Natural killer cell (primary cell): ENCODE measurements at regions not wholly inside any gene's neighbourhood (a gene's known extent, or its start where the extent isn't known, plus 50 kb on each side); places are given as distances from the start of the nearest gene placed in this dataset.
A peak's percentile ranks its signal among the peaks of the same experiment; 100 is the strongest.

Source experiments
- ATAC-seq, 3 donors: fragments of 150-1000 bp in 2 of 3; fragments of 200-7000 bp in 1 of 3; cut with Tn5 transposase; 1 replicate in 1 of 3; 2 replicates in 2 of 3; pipeline ENCODE4 v1.10.0; 2021; ENCODE audit warnings: mild to moderate bottlenecking in 2 of 3, moderate library complexity in 2 of 3
- DNase-seq, 2 donors: peaks; one replicate each; pipeline versions ENCODE4 v3.0.0 to v3.0.0-alpha.2; 2013 to 2021; ENCODE audit warnings: mixed read lengths in 1 of 2
- H3K27ac ChIP-seq: one replicate; pipeline ENCODE4 v1.5.1; 2013; ENCODE audit warnings: mild to moderate bottlenecking, low read length
- H3K27me3 ChIP-seq: one replicate; pipeline ENCODE4 v1.6.1; 2013; ENCODE audit warnings: low read length; ENCODE audit not compliant: control insufficient read depth, insufficient read depth
- H3K36me3 ChIP-seq: one replicate; pipeline ENCODE4 v1.6.1; 2013; ENCODE audit warnings: low read length; ENCODE audit not compliant: control insufficient read depth, insufficient read depth
- H3K4me1 ChIP-seq: one replicate; pipeline ENCODE4 v1.6.1; 2013; ENCODE audit warnings: low read length; ENCODE audit not compliant: control insufficient read depth, insufficient read depth
- H3K4me3 ChIP-seq: one replicate; pipeline ENCODE4 v1.5.1; 2013; ENCODE audit warnings: low read length
- H3K9me3 ChIP-seq: one replicate; pipeline ENCODE4 v1.6.1; 2013; ENCODE audit warnings: low read length; ENCODE audit not compliant: control insufficient read depth, insufficient read depth
- H3K27ac Mint-ChIP-seq, 2 donors: one replicate each; pipeline ENCODE4 v1.8.0; 2022; ENCODE audit warnings: mild to moderate bottlenecking in 2 of 2, mixed read lengths in 2 of 2, moderate library complexity in 1 of 2
- H3K27me3 Mint-ChIP-seq, 2 donors: one replicate each; pipeline ENCODE4 v1.8.0; 2022; ENCODE audit warnings: low read depth in 2 of 2, mixed read lengths in 2 of 2
- H3K36me3 Mint-ChIP-seq: one replicate; pipeline ENCODE4 v1.8.0; 2022; ENCODE audit warnings: mixed read lengths
- H3K4me1 Mint-ChIP-seq, 2 donors: one replicate each; pipeline ENCODE4 v1.8.0; 2022; ENCODE audit warnings: mixed read lengths in 2 of 2
- H3K4me3 Mint-ChIP-seq: one replicate; pipeline ENCODE4 v1.8.0; 2022; ENCODE audit warnings: mild to moderate bottlenecking, moderate library complexity, mixed read lengths
- H3K9me3 Mint-ChIP-seq, 2 donors: one replicate each; pipeline ENCODE4 v1.8.0; 2022; ENCODE audit warnings: mixed read lengths in 2 of 2
- WGBS: methylation state at CpG from one replicate; pipeline ENCODE4 v1.1.7; 2013; ENCODE audit warnings: missing lambda C conversion rate; ENCODE audit not compliant: insufficient coverage; 5-methylcytosine and 5-hydroxymethylcytosine counted together
- intact Hi-C: fragments of 100-400 bp; cut with micrococcal nuclease; formaldehyde crosslinking; loops from one replicate; pipeline ENCODE4 v1.14.2; 2022
- TF ChIP-seq, protein P1 (sequence below): fragments of 200-600 bp; IDR thresholded peaks from one replicate; pipeline ENCODE4 v1.8.0; 2022; ENCODE audit warnings: antibody characterized with exemption

DNA sequence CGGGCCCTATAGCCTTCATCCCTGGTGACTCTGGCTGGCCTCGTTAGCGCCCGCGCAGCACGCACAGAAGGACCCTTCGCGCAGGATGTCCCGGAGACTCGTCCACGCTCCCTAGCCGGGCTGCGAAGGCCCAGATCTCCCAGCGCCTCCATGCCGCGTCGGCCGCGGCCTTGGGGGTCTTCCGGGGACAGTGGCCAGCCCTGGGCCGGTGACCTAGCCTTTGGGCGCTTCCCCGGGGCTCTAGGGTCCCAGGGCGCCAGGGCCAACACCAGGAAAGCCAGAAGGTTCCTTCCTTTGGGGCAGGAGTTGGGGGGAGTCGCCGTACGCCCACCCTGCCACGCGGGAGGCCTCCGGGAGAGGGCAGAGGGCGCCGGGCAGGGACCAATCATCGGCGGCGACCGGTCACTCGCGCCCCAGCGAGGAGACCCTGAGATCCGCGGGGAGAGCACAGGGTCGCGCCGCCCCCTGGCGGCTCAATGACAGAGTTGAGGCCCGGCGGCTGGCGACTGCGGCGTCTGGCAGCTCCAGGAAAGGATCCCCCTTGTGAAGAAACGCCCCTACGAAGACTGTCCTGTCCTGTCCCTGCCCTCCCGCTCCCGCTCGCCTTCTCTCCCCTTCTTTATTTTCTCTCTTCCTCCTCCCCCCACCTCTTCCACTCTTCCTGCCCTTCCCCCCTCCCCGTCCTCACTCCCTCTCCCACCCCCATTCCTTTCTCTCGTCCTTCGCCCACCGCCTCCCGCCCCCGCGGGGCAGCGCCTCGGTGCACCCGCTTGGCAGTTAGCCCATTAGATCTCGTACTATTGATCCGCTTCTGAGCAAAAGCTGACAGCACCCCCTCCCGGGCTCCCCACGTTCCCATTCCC, 62.3 kb upstream of the LBX1 start:
- no peak overlapping the region for H3K27ac ChIP-seq
- H3K4me3 ChIP-seq: no peak overlapping the region
- WGBS: 3% methylated on average over 68 of the region's 69 CpGs
- H3K4me1 ChIP-seq: peaks cover 17% of the 10 kb centered on the region
- TF ChIP-seq, protein P1, sequence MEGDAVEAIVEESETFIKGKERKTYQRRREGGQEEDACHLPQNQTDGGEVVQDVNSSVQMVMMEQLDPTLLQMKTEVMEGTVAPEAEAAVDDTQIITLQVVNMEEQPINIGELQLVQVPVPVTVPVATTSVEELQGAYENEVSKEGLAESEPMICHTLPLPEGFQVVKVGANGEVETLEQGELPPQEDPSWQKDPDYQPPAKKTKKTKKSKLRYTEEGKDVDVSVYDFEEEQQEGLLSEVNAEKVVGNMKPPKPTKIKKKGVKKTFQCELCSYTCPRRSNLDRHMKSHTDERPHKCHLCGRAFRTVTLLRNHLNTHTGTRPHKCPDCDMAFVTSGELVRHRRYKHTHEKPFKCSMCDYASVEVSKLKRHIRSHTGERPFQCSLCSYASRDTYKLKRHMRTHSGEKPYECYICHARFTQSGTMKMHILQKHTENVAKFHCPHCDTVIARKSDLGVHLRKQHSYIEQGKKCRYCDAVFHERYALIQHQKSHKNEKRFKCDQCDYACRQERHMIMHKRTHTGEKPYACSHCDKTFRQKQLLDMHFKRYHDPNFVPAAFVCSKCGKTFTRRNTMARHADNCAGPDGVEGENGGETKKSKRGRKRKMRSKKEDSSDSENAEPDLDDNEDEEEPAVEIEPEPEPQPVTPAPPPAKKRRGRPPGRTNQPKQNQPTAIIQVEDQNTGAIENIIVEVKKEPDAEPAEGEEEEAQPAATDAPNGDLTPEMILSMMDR: peak; percentile 64
- H3K9me3 ChIP-seq: no peaks in the 10 kb centered on the region
- intact Hi-C loops: loop anchor here (5.0 kb wide), 1 partner anchor 79 kb away; no protein-coding TSS in a partner anchor
- H3K27me3 ChIP-seq: peaks cover 39% of the 10 kb centered on the region
- Mint-ChIP-seq H3K9me3 (no peaks in the 10 kb centered on the region), H3K27me3 (peaks cover 66 to 69% of the 10 kb centered on the region in 2 donors), H3K36me3 (no peaks in the 10 kb centered on the region), H3K27ac (no peak overlapping the region), H3K4me1 (peaks cover 0 to 21% of the 10 kb centered on the region in 2 donors), H3K4me3 (peak overlapping the region; percentile 94)
- ATAC-seq: peak; percentile 58 to 81 (median 76)
- H3K36me3 ChIP-seq: no peaks in the 10 kb centered on the region
- peak; percentile 19 to 66 for DNase-seq

DNA sequence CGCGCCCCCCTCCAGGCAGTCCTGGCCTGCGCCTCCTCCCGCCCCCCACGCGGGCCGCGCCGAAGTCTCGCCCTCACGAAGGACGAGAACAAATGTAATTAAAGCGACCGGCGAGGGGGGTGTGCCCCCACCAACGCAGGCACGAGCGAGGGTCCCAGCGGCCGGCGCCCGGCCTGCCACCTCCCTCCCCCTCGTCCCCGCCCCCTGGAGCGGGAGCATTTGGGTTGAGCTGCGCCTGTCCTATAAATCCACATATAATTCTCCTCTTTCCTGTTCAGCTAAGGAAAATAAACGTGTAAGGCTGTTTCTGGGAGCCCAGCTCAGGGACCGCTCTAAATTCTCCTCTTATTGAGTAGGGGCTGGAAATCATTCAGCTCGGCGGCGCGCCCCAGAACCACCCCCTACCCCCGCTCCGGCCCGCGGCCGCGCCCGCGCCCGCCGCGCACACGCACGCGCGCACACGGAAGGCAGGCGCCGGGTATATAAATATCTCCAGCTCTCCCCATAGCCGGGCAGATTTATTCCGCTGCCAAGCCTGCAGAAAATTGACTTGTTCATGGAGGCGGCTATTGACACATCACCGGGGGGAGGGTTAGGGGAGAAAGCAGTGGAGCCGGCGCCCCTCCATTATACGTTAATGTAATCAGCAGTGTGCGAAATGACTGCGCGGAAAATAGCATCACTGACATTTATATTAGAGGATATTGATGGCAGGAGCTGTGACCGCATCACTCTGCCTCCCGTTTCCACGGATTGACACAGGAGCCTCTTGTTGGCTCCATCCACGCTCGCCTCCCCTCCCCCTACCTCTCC, 61.6 kb upstream of the BTRC start:
- Mint-ChIP-seq H3K4me3 (peak overlapping the region; percentile 94), H3K27me3 (peaks cover 63 to 68% of the 10 kb centered on the region in 2 donors), H3K4me1 (peaks cover 0 to 19% of the 10 kb centered on the region in 2 donors), H3K9me3 (no peaks in the 10 kb centered on the region), H3K27ac (no peak overlapping the region), H3K36me3 (no peaks in the 10 kb centered on the region)
- intact Hi-C loops: loop anchor here (5.0 kb wide), 1 partner anchor 80 kb away; no protein-coding TSS in a partner anchor
- Histone ChIP-seq H3K36me3 (no peaks in the 10 kb centered on the region), H3K4me3 (no peak overlapping the region), H3K27me3 (peaks cover 36% of the 10 kb centered on the region), H3K4me1 (peaks cover 17% of the 10 kb centered on the region), H3K27ac (no peak overlapping the region), H3K9me3 (no peaks in the 10 kb centered on the region)
- TF ChIP-seq, protein P1: no peak
- WGBS: 1% methylated on average over 65 of the region's 65 CpGs
- DNase-seq (peak in 1 of 2 donors; percentile 23), ATAC-seq (peak in 1 of 3 donors; percentile 20)

DNA sequence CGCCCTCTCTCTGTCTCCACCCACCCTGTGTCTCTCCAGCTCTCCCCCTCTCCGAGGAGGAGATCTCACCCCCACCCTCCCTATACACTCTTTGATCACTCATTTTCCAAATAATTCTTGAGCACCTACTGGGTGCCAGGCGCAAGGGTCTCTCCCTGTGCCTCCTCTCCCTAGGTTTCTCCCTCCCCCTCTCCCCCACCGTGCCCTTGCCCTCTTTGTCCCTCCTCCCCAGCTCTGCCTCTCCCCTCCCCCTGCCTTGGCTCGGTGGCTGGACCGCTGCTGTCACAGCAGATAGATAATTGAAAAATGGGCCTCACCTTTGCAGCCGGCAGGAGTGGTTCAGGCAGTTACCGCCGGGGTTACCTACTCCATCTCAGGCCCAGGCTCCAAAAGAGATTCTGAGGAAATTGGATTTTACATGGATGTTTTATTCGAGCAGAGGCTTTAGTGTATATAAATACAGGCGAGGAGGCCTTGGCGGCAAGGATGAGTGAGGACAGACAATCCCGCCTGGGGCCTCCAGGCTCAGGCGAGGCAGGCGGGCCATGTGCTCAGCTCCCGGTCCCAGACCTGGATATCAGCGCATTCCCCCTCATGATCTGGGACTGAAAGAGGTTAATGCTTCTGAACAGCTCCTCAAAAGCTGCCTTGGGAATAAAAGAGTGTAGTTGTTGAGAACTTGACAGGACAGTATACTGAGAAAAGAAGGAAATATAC, 60.8 kb upstream of the BTRC start:
- Mint-ChIP-seq H3K4me1 (peaks cover 0 to 20% of the 10 kb centered on the region in 2 donors), H3K36me3 (no peaks in the 10 kb centered on the region), H3K4me3 (peak overlapping the region; percentile 45), H3K27ac (no peak overlapping the region), H3K27me3 (peaks cover 64 to 71% of the 10 kb centered on the region in 2 donors), H3K9me3 (no peaks in the 10 kb centered on the region)
- DNase-seq: no peak
- H3K9me3 ChIP-seq: no peaks in the 10 kb centered on the region
- no peaks in the 10 kb centered on the region for H3K36me3 ChIP-seq
- 41% methylated on average over 17 of the region's 17 CpGs for WGBS
- H3K27ac ChIP-seq: no peak overlapping the region
- no peak for ATAC-seq
- intact Hi-C loops: loop anchor here (5.0 kb wide), 1 partner anchor 81 kb away; no protein-coding TSS in a partner anchor
- TF ChIP-seq, protein P1: no peak
- no peak overlapping the region for H3K4me3 ChIP-seq
- peaks cover 34% of the 10 kb centered on the region for H3K27me3 ChIP-seq
- H3K4me1 ChIP-seq: peaks cover 17% of the 10 kb centered on the region
